HEK293T (cell line): ENCODE measurements at regions not wholly inside any gene's neighbourhood (a gene's known extent, or its start where the extent isn't known, plus 50 kb on each side); places are given as distances from the start of the nearest gene placed in this dataset.
"Not testable (repeated sequence)": the region's sequence is repeated elsewhere in the genome, so short reads cannot be mapped to it uniquely, and the experiment has no call there.

Source experiments
- CTCF ChIA-PET: fragments of 350-600 bp; formaldehyde crosslinking; extraction: SDS; loops from one replicate; lab custom pipeline; 2021; ENCODE audit warnings: antibody characterized with exemption, inconsistent platforms; lab: Yijun Ruan, JAX
- POLR2A ChIA-PET: fragments of 350-600 bp; formaldehyde crosslinking; extraction: SDS; loops from one replicate; lab custom pipeline; 2020; ENCODE audit warnings: antibody characterized with exemption, inconsistent platforms; lab: Yijun Ruan, JAX
- DNase-seq: peaks from one replicate; pipeline ENCODE4 v3.0.0; 2012; ENCODE audit warnings: mixed read lengths; ENCODE audit errors: extremely low spot score
- ARNT ChIP-seq: fragments of 450-650 bp; IDR thresholded peaks from 2 replicates; pipeline ENCODE4 v1.6.1; 2017; ENCODE audit warnings: mild to moderate bottlenecking
- BHLHE40 ChIP-seq: fragments of 450-650 bp; IDR thresholded peaks from 2 replicates; pipeline ENCODE4 v1.6.1; 2016; ENCODE audit warnings: mild to moderate bottlenecking, moderate library complexity, borderline replicate concordance
- CTBP1 ChIP-seq: fragments of 450-650 bp; IDR thresholded peaks from 2 replicates; pipeline ENCODE4 v1.6.1; 2016; ENCODE audit warnings: borderline replicate concordance
- ELF4 ChIP-seq: fragments of 450-650 bp; IDR thresholded peaks from 2 replicates; pipeline ENCODE4 v1.6.1; 2017; ENCODE audit warnings: antibody characterized with exemption
- FOXA1 ChIP-seq: fragments of 450-650 bp; IDR thresholded peaks from 2 replicates; pipeline ENCODE4 v1.6.1; 2016; ENCODE audit warnings: mild to moderate bottlenecking
- FOXK2 ChIP-seq: fragments of 450-650 bp; IDR thresholded peaks from 2 replicates; pipeline ENCODE4 v1.6.1; 2016; ENCODE audit warnings: mild to moderate bottlenecking
- FOXM1 ChIP-seq: fragments of 450-650 bp; IDR thresholded peaks from 2 replicates; pipeline ENCODE4 v1.6.1; 2017; ENCODE audit warnings: mild to moderate bottlenecking, borderline replicate concordance
- HDGF ChIP-seq: fragments of 450-650 bp; IDR thresholded peaks from 2 replicates; pipeline ENCODE4 v1.6.1; 2017; ENCODE audit warnings: antibody characterized with exemption, borderline replicate concordance
- L3MBTL2 ChIP-seq: fragments of 450-650 bp; conservative IDR thresholded peaks from 2 replicates; pipeline ENCODE4 v1.6.1; 2016; ENCODE audit warnings: mild to moderate bottlenecking
- LEF1 ChIP-seq: fragments of 450-650 bp; IDR thresholded peaks from 2 replicates; pipeline ENCODE4 v1.6.1; 2017; ENCODE audit warnings: mild to moderate bottlenecking, borderline replicate concordance
- NFRKB ChIP-seq: fragments of 450-650 bp; IDR thresholded peaks from 2 replicates; pipeline ENCODE4 v1.6.1; 2016; ENCODE audit warnings: mild to moderate bottlenecking, moderate library complexity
- SP1 ChIP-seq: fragments of 450-650 bp; IDR thresholded peaks from 2 replicates; pipeline ENCODE4 v1.6.1; 2017
- SUZ12 ChIP-seq: fragments of 450-650 bp; IDR thresholded peaks from 2 replicates; pipeline ENCODE4 v1.6.1; 2016; ENCODE audit warnings: mild to moderate bottlenecking
- TARDBP ChIP-seq: fragments of 450-650 bp; IDR thresholded peaks from 2 replicates; pipeline ENCODE4 v1.6.1; 2016
- ZNF384 ChIP-seq: fragments of 450-650 bp; IDR thresholded peaks from 2 replicates; pipeline ENCODE4 v1.6.1; 2016
- TF ChIP-seq, protein P1 (sequence below): fragments of 450-650 bp; IDR thresholded peaks from 2 replicates; pipeline ENCODE4 v1.6.1; 2016

DNA sequence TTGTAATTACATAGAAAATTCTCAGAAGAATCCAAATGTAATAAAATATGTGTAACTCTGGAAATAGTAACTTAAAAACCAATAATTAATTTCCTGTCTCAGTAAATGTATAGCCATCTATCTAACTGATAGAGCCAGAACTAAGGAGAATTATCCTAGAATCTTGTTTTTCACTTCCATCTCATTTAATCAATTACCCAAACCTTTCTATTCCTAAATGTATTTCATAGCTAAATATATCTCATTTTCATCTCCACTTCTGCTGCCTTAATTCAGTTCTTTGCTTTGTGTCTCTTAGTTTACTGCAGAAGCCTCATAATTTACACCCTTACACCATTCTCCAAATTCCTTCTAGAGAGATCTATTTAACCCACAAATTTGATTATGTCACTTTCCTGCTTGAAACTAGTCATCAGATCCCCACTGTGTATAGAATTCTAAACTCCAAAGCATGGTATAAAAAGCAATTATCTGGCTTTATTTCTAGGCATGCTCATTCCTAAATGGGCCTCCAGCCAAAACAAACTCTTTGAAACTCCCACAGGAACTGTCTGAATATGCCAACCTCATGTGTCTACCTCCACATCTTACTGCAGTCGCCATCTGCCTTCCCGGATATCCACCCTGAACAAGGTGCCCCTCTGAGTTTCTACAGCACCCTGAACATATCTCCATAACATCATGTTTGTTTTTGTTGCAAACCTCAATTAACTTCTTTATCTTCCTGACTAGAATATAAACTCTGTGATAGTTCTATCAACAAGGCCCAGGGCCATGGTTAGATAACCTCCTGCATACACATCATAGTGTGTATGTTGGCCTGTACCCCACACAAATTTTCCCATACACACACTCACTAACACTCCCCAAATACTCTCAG is 70.5 kb upstream of the ADTRP start:
- CTCF ChIA-PET = no interaction called here

DNA sequence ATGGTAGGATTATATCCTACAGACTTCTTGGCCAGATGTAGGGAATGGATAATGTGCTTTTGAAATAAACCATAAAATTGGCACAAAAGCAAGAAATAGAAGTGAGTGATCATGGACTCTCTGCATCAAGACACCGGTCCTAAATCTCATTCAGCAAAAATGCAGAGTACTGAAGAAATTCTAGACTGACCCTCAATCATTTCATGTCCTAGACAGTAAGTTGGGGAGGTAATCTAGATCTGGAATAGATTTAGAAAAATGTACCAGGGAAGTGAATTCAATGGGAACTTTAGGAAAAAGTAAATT is 69.7 kb upstream of the ADTRP start:
- ChIA-PET POLR2A (no interaction called here), CTCF (no interaction called here)
- no peak for DNase-seq
- TF ChIP-seq FOXM1 (no peak), L3MBTL2 (no peak), SP1 (no peak), CTBP1 (no peak), ARNT (no peak), BHLHE40 (no peak), TARDBP (no peak), ZNF384 (no peak), LEF1 (no peak), FOXK2 (no peak), SUZ12 (no peak), FOXA1 (no peak), ELF4 (no peak), NFRKB (no peak), HDGF (no peak)
- TF ChIP-seq, protein P1, sequence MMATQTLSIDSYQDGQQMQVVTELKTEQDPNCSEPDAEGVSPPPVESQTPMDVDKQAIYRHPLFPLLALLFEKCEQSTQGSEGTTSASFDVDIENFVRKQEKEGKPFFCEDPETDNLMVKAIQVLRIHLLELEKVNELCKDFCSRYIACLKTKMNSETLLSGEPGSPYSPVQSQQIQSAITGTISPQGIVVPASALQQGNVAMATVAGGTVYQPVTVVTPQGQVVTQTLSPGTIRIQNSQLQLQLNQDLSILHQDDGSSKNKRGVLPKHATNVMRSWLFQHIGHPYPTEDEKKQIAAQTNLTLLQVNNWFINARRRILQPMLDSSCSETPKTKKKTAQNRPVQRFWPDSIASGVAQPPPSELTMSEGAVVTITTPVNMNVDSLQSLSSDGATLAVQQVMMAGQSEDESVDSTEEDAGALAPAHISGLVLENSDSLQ = no peak

More for the DNA sequence above, 70.5 kb upstream of the ADTRP start:
- no peak for TF ChIP-seq TARDBP
- no peak for TF ChIP-seq HDGF
- TF ChIP-seq LEF1 = no peak
- no peak for DNase-seq
- POLR2A ChIA-PET = no interaction called here

DNA sequence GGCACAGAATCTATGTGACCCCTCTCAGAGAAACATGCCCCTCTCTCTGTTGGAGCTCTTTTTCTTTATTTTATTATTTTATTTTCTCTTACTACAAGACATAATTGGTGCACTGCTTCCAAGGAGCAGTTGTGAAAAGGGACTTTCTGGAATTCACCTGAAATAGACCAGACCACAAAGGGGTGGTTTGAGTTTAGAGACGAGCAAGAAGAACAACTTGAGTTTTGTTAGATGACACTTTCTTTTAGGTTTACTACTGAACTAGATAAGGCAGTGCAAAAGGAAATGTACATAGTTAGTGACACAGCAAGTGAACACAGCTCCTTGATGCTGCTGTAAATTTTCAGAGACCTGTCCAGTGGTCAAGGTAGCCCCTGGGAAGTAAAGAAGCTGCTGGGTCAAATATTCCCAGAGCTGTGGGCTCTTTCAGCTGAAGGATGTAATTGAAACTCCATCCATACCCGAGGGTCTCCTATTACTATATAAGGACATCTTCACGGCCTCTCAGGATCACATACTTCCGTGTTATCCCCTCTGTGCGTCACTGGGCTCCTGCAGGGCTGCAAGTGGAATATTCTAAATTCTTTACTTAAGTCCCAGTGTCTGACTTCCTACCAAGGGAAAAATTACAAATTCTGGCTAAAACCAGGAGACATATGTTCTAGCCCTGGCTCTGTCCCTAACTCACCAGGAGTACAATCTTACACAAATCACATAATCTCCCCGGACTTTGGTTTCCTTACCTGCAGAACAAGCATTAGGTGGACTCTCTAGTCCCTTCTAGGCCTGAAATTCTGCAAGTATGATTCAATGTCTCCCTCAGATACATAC is 69.1 kb upstream of the ADTRP start:
- TF ChIP-seq ZNF384 (no peak), ARNT (no peak), CTBP1 (no peak), HDGF (no peak), SP1 (no peak), L3MBTL2 (no peak), SUZ12 (no peak), BHLHE40 (no peak), FOXM1 (no peak), FOXK2 (no peak)
- TF ChIP-seq, protein P1 = no peak
- no peak for DNase-seq
- POLR2A ChIA-PET = no interaction called here
- CTCF ChIA-PET = interaction anchor here (0.6 kb wide), 1 partner anchor 391 kb away, joined by 3 read pairs; no protein-coding TSS in a partner anchor

DNA sequence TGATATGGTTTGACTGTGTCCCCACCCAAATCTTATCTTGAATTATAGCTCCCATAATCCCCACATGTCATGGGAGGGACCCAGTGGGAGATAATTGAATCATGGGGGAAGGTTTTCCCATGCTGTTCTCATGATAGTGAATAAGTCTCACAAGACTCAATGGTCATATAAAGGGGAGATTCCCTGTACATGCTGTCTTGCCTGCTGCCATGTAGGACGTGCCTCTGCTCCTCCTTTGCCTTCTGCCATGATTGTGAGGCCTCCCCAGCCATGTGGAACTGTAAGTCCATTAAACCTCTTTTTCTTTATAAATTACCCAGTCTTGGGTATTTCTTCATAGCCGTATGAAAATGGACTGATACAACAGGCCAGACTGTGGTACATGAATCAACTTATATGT is 68.5 kb upstream of the ADTRP start:
- DNase-seq, POLR2A ChIA-PET: not testable (repeated sequence)
- CTCF ChIA-PET = interaction anchor here (0.6 kb wide), 1 partner anchor 392 kb away, joined by 3 read pairs; no protein-coding TSS in a partner anchor

DNA sequence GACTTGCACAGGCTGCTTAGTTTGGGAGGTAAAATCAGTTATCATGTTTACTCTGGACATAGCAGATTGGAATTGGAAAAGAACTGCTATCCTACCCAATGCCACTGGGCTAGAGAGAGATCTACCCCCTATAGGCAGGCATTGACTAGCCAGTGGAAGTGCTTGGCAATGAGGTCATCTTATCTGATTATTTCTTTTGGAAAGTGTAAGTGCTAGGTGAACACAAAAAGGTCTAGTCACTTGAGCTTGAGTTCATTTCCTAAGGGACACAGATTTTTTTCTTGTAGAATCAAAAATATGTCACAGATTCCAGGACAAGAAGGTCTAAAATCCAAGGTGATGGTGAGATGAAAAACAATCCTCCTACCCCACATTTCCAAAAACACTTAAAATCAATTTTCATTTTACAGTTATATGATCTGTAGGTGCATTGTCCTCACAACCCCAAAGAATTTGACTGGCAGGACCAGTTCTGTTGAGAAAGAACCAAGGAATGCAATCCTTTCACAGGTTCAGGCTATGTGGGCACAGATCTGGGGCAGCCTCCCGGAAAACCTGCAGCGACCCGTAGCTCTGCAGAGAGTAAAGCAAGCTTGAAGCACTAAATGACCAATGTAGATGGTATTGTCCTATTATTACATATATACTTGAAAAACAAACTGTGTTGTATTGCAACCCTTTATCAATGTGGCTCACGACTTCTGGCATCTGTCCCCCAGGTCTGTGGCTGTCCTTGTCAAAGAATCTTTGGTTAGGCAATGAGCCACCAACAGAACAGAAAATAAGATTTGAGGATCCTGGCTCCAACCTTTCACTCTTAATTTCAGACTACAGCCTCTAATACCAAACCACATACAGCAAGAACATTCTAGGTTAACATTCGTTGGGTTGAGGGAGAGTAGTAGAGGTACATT is 67.3 kb upstream of the ADTRP start:
- ChIA-PET POLR2A (no interaction called here), CTCF (no interaction called here)
- TF ChIP-seq ELF4 (no peak), FOXM1 (no peak)
- DNase-seq = no peak

DNA sequence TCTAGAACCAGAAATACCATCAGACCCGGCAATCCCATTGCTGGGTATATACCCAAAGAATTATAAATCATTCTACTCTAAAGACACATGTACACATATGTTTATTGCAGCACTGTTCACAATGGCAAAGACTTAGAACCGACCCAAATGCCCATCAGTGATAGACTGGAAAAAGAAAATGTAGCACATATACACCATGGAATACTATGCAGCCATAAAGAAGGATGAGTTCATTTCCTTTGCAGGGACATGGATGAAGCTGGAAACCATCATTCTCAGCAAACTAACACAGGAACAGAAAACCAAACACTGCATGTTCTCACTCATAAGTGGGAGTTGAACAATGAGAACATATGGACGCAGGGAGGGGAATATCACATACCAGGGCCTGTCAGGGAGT is 64.2 kb upstream of the ADTRP start:
- POLR2A ChIA-PET, CTCF ChIA-PET, DNase-seq: not testable (repeated sequence)

DNA sequence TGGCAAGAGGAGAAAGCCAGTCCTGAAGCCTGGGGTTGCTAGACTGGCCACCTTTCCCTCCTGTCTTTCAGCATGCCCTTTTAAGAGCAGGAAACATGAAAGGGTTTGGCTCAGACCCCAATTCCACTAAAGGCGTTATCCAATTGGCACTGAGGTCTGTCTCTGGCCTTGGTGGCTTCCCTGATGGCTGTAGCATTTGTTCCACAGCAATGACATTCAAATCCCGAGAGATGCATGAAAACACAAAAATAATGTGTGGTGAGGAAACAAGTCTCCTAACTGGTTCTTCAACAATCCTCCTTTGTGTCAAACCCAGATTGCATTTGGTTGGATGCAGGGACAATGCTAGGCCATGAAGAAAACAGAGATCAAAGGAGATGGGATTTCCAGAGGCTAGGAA is 56.5 kb upstream of the ADTRP start:
- no peak for TF ChIP-seq BHLHE40
- TF ChIP-seq FOXM1 = no peak
- no peak for TF ChIP-seq NFRKB
- no peak for TF ChIP-seq FOXK2
- no peak for TF ChIP-seq TARDBP
- TF ChIP-seq, protein P1 = no peak
- no peak for DNase-seq
- ChIA-PET CTCF (no interaction called here), POLR2A (no interaction called here)
